K562 (cell line): ENCODE measurements at regions not wholly inside any gene's neighbourhood (a gene's known extent, or its start where the extent isn't known, plus 50 kb on each side); places are given as distances from the start of the nearest gene placed in this dataset.

Experiments used
- AFF4 ChIP-seq: sonication (generic); formaldehyde crosslinking; IDR thresholded peaks from 2 replicates; pipeline ENCODE4 v1.8.0; 2023; ENCODE audit warnings: mild to moderate bottlenecking, missing genetic modification reagents
- ATF7 ChIP-seq: fragments of 450-650 bp; IDR thresholded peaks from 2 replicates; pipeline ENCODE4 v1.7.1; 2014; ENCODE audit warnings: mild to moderate bottlenecking, moderate library complexity
- CHD1 ChIP-seq: fragments of 200-600 bp; sonication (generic); IDR thresholded peaks from one replicate; pipeline ENCODE4 v1.6.1; 2012; ENCODE audit warnings: mild to moderate bottlenecking, moderate library complexity, low read length, inconsistent platforms
- HLTF ChIP-seq: fragments of 450-650 bp; IDR thresholded peaks from 2 replicates; pipeline ENCODE4 v1.6.1; 2016
- PTTG1 ChIP-seq: fragments of 450-650 bp; IDR thresholded peaks from 2 replicates; pipeline ENCODE4 v1.6.1; 2016; ENCODE audit warnings: low read depth, mild to moderate bottlenecking, missing genetic modification characterization, missing compliant biosample characterization
- RREB1 ChIP-seq: fragments of 250-450 bp; sonication (Bioruptor Pico); IDR thresholded peaks from 2 replicates; pipeline ENCODE4 v1.4.0; 2020
- SRSF7 ChIP-seq: fragments of 200-400 bp; formaldehyde crosslinking; optimal IDR thresholded peaks from 2 replicates; pipeline ENCODE3; 2017; ENCODE audit warnings: mild to moderate bottlenecking, low read depth, low read length
- TAF1 ChIP-seq: IDR thresholded peaks from 2 replicates; pipeline ENCODE4 v1.6.1; 2011; ENCODE audit warnings: mild to moderate bottlenecking, low read length, moderate library complexity; ENCODE audit not compliant: insufficient read depth, control insufficient read depth, severe bottlenecking; ENCODE audit errors: extremely low read depth
- ZNF511 ChIP-seq: sonication (generic); formaldehyde crosslinking; IDR thresholded peaks from 2 replicates; pipeline ENCODE4 v1.8.0; 2022; ENCODE audit warnings: mild to moderate bottlenecking, missing genetic modification reagents

GRCh38 chr12:90823859-90824258, 131.1 kb downstream of the CCER1 start (continued):
- TF ChIP-seq RREB1 (CRISPR knock-in tag) (no peak), HLTF (no peak), PTTG1 (tag) (no peak), ZNF511 (CRISPR knock-in tag) (no peak), TAF1 (no peak), CHD1 (no peak), SRSF7 (no peak), AFF4 (CRISPR knock-in tag) (no peak), ATF7 (no peak)
